Uterus (tissue), 2 donors: ENCODE measurements at regions not wholly inside any gene's neighbourhood (a gene's known extent, or its start where the extent isn't known, plus 50 kb on each side); places are given as distances from the start of the nearest gene placed in this dataset.

Experiments
- POLR2A ChIP-seq, 2 donors: fragments of 450-650 bp; IDR thresholded peaks; one replicate each; pipeline ENCODE4 v1.6.1; 2016; ENCODE audit warnings: antibody characterized with exemption in 2 of 2, mild to moderate bottlenecking in 1 of 2, moderate library complexity in 1 of 2
- TF ChIP-seq, protein P1 (sequence below), 4 experiments: fragments of 200-600 bp in 2 of 4; fragments of 450-650 bp in 2 of 4; sonication (generic) in 2 of 4; IDR thresholded peaks; one replicate each; pipeline ENCODE4 v1.5.1; 2016 to 2019; ENCODE audit warnings: antibody characterized with exemption in 4 of 4, mild to moderate bottlenecking in 2 of 4, moderate library complexity in 1 of 4

- TF ChIP-seq, protein P1, sequence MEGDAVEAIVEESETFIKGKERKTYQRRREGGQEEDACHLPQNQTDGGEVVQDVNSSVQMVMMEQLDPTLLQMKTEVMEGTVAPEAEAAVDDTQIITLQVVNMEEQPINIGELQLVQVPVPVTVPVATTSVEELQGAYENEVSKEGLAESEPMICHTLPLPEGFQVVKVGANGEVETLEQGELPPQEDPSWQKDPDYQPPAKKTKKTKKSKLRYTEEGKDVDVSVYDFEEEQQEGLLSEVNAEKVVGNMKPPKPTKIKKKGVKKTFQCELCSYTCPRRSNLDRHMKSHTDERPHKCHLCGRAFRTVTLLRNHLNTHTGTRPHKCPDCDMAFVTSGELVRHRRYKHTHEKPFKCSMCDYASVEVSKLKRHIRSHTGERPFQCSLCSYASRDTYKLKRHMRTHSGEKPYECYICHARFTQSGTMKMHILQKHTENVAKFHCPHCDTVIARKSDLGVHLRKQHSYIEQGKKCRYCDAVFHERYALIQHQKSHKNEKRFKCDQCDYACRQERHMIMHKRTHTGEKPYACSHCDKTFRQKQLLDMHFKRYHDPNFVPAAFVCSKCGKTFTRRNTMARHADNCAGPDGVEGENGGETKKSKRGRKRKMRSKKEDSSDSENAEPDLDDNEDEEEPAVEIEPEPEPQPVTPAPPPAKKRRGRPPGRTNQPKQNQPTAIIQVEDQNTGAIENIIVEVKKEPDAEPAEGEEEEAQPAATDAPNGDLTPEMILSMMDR (IDR thresholded peaks at IDR 0.05), result no peak
- TF ChIP-seq POLR2A (IDR thresholded peaks at IDR 0.05), result no peak
Measured at GRCh38 chr5:62825623-62826220, 247.1 kb downstream of the LRRC70 start.
